ENCODE measurements at regions not wholly inside any gene's neighbourhood (a gene's known extent, or its start where the extent isn't known, plus 50 kb on each side); places are given as distances from the start of the nearest gene placed in this dataset.

DNA sequence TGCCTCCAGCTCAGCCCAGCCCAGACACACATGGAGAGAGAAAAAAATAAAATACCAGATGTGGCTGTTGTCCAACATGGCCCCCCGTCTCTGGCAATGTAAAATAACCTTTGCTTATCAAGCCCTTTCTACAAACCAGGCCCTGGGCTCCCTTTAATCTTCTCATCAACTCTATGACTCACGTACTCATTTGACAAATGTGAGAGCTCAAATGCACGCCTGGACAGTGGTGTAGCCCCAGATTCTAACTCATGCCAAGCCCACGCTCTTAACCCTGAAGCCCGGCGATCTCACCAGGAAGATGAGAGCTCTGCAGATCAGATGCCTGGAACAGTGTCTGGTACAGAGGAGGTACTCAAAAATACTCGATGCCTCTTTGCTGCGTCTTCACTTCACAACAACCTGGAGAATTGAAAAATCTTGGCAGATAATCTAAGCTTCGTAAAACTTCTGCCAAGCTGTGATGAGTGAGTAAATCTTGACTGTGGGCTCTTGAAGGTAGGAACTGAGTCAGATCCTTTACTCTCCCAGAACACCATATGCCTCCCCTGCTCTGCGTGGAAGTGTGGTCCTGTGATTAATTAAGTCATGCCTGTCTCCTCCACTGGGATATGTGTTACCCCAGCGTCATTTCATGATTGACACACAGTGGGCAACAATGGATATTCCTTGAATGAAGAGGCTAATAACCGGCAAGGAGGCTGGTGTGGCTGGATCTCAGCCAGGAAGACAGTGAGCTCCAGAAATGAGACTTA is 102.0 kb upstream of the FSTL4 start:
- no peak overlapping the region for H3K27ac Mint-ChIP-seq
- ATAC-seq (ENCODE audit: low read depth) (no peak), DNase-seq (no peak)
- no peaks in the 10 kb centered on the region for H3K4me1 Mint-ChIP-seq
- no peaks in the 10 kb centered on the region for H3K9me3 Mint-ChIP-seq
- POLR2A ChIA-PET = no interaction called here
- H3K27me3 Mint-ChIP-seq = peaks cover 10% of the 10 kb centered on the region
- no peak overlapping the region for H3K4me3 Mint-ChIP-seq
- H3K36me3 Mint-ChIP-seq = no peaks in the 10 kb centered on the region

DNA sequence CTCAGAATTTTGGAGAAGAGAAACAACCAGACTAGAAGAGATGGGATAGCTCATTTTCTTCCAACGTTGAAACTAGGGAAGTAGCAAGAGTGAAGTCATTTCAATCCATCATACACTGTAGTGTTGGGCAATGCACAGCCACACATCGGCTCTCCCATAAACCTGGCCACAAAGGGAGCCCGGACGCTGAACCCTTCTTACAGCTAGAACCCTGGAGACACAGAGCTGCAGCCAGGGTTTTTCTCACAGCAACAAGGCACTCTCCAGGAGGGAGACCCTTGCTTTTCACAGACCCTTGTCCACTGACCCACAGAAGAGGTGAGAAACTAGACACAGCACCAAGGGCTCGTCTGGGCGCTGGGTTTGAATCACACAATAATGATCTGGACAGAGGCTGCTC is 101.4 kb upstream of the FSTL4 start:
- Mint-ChIP-seq H3K27me3 (peaks cover 10% of the 10 kb centered on the region), H3K9me3 (no peaks in the 10 kb centered on the region), H3K4me3 (no peak overlapping the region), H3K4me1 (no peaks in the 10 kb centered on the region), H3K36me3 (no peaks in the 10 kb centered on the region), H3K27ac (no peak overlapping the region)
- DNase-seq = no peak
- ATAC-seq (ENCODE audit: low read depth) = no peak
- POLR2A ChIA-PET = no interaction called here

- Mint-ChIP-seq H3K9me3 (no peaks in the 10 kb centered on the region), H3K27ac (no peak overlapping the region), H3K4me1 (no peaks in the 10 kb centered on the region), H3K27me3 (peaks cover 8% of the 10 kb centered on the region), H3K4me3 (no peak overlapping the region), H3K36me3 (no peaks in the 10 kb centered on the region)
- POLR2A ChIA-PET = no interaction called here
- ATAC-seq (ENCODE audit: low read depth) (no peak), DNase-seq (no peak)
Measured at GRCh38 chr5:133713209-133713608, 100.9 kb upstream of the FSTL4 start.

- H3K4me3 Mint-ChIP-seq = no peak overlapping the region
- POLR2A ChIA-PET = no interaction called here
- no peaks in the 10 kb centered on the region for H3K4me1 Mint-ChIP-seq
- ATAC-seq (ENCODE audit: low read depth) = no peak
- no peak for DNase-seq
- H3K27ac Mint-ChIP-seq = no peak overlapping the region
- peaks cover 4% of the 10 kb centered on the region for H3K27me3 Mint-ChIP-seq
- H3K9me3 Mint-ChIP-seq = no peaks in the 10 kb centered on the region
- no peaks in the 10 kb centered on the region for H3K36me3 Mint-ChIP-seq
Measured at GRCh38 chr5:133712562-133712961, 100.2 kb upstream of the FSTL4 start.

DNA sequence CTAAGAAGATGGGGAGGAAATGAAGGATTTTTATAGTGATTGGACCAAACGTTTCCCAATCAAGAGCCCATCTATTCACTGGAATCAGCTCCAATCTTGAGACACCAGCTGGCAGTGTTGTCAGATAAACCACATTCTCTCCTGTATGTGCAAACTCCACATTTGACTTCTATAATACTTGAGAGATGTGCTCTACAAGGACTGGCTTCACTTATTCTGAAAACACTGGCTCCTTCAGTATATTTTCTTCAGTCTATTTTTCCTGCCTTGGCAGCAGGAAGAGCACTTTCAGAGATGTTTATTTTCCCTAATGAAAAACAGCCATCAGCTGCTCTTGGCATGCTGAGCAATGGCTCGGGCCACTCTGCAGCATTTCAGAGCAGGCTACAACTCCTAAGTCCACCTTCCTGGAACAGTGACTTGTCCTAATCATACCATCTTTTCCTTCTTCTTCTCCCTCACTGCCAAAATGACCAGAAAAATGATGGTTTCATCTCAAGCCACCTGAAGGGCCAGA is 96.9 kb upstream of the FSTL4 start:
- POLR2A ChIA-PET = no interaction called here
- ATAC-seq (ENCODE audit: low read depth) = no peak
- no peaks in the 10 kb centered on the region for H3K36me3 Mint-ChIP-seq

DNA sequence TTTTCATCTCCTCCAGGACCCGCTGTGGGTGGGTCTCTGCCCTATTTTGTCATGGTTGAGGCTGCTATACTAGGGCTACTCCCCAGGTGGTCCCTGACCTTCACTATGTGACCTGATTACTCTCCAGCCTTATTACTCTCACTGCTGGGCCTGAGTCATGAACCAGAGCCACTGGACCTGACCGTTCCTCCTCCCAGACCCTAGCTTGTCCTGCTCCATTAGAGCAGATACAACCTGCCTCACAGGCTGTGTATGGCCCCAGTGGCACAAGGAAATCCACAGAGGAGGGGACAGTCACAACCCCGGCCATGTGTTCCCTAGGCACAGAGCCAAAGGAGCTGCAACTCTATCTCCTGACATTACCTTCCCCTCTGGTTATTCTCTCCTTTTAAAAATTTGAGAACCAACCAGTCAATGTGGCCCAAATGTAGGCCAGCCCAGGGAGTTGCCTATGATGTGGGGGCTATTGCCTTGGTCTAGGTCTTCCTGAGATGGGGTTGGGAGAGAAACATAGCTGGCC is 96.0 kb upstream of the FSTL4 start:
- DNase-seq (no peak), ATAC-seq (ENCODE audit: low read depth) (no peak)
- POLR2A ChIA-PET = no interaction called here
- Mint-ChIP-seq H3K27me3 (no peaks in the 10 kb centered on the region), H3K27ac (no peak overlapping the region), H3K9me3 (no peaks in the 10 kb centered on the region), H3K36me3 (no peaks in the 10 kb centered on the region), H3K4me1 (no peaks in the 10 kb centered on the region), H3K4me3 (no peak overlapping the region)

More for the DNA sequence above, 96.9 kb upstream of the FSTL4 start:
- H3K27me3 Mint-ChIP-seq = peaks cover 2% of the 10 kb centered on the region
- no peak for DNase-seq
- no peaks in the 10 kb centered on the region for H3K4me1 Mint-ChIP-seq
- no peak overlapping the region for H3K27ac Mint-ChIP-seq
- no peak overlapping the region for H3K4me3 Mint-ChIP-seq
- no peaks in the 10 kb centered on the region for H3K9me3 Mint-ChIP-seq

DNA sequence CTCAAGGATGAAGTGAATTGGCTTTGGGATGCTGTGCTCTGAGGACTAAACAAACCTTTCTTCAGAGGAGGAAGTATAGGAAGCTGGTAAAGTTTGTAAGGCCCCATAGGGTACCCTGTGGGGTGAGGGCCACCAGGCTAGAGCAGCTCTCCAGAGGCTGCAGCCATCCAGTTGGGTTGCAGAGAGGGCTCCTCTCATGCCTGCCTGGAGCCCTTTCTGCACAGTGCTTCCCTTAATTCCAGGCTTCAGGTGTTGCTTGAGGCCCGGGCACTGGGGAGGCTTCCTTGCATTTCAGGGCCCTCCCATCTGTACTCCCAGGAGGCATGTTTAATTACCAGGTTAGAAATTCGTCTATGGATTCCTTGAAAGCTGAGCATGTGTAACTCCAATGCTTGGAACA is 95.3 kb upstream of the FSTL4 start:
- no peak overlapping the region for H3K4me3 Mint-ChIP-seq
- no peaks in the 10 kb centered on the region for H3K9me3 Mint-ChIP-seq
- no peaks in the 10 kb centered on the region for H3K27me3 Mint-ChIP-seq
- no peaks in the 10 kb centered on the region for H3K36me3 Mint-ChIP-seq
- ATAC-seq (ENCODE audit: low read depth) (no peak), DNase-seq (no peak)
- H3K27ac Mint-ChIP-seq = no peak overlapping the region
- H3K4me1 Mint-ChIP-seq = no peaks in the 10 kb centered on the region
- POLR2A ChIA-PET = no interaction called here

DNA sequence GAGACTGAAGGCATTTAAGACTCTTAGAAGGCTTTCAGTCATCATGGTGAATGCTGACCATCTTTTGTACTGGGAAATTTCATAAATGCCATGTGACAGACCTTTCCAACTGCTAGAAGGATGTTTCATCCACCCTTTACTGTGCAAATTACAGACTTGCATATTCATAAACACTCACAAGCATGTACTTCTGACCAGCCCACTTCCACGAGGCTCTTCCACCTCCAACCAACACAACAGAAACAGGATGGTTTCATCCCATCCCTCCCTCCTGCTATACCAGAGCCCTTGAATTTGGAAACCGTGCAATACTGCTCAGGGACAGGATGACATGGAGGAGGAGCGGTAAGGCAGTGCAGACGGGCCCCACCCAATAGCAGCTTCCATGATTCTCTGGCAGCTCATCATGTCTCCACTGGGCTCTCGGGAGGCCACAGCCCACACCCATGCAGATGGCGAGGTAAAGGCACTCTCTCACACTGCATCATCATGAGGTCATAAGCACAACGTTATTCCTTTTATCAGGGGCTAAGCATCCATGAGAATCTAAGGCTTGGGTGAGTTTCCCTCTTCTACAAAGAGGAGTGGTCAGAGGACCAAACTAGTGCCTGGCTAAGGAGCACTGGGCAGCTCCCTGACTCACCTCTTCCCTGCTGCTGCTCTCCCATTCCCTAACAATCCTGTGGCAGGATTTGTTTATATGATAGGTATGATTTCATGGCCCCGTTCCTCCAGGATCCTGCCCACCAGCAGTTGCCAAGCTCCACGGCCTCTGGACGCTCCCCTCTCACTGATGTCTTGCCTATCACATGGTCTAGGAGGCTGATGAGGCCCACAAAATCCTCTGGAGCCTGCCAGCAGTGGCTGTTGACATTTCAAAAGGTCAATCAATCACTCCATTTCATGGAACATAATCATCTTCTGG is 94.4 kb upstream of the FSTL4 start:
- no peak overlapping the region for H3K27ac Mint-ChIP-seq
- no peaks in the 10 kb centered on the region for H3K4me1 Mint-ChIP-seq
- H3K27me3 Mint-ChIP-seq = no peaks in the 10 kb centered on the region
- ATAC-seq (ENCODE audit: low read depth) (no peak), DNase-seq (no peak)
- no peaks in the 10 kb centered on the region for H3K9me3 Mint-ChIP-seq
- POLR2A ChIA-PET = no interaction called here
- H3K4me3 Mint-ChIP-seq = no peak overlapping the region
- no peaks in the 10 kb centered on the region for H3K36me3 Mint-ChIP-seq

GRCh38 chr5:133705331-133705730 is 93.0 kb upstream of the FSTL4 start:
- Mint-ChIP-seq H3K27ac (no peak overlapping the region), H3K4me3 (no peak overlapping the region), H3K27me3 (no peaks in the 10 kb centered on the region), H3K36me3 (no peaks in the 10 kb centered on the region), H3K4me1 (no peaks in the 10 kb centered on the region), H3K9me3 (peaks cover under 1% of the 10 kb centered on the region)
- ATAC-seq (ENCODE audit: low read depth) = no peak
- POLR2A ChIA-PET = no interaction called here
- no peak for DNase-seq

DNA sequence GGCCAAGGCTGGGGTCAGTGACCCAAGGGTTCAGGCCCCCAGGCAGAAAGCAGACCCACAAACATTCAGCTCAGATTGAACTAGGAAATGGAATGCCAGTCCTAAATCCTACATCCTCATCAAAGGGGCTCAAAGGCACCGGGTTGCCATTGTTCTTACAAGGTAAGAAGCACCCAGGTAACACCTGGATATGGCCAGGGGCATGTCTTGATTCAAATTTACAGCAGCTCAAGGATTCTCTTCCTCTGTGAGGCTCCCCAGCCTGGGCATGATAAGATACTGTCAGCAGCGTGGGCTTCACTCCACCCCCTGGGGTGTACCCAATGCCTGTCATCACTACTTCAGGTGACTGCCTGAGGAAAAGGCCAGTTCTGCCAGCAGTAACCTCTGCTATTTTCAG is 92.1 kb upstream of the FSTL4 start:
- no peak for DNase-seq
- POLR2A ChIA-PET = no interaction called here
- H3K36me3 Mint-ChIP-seq = no peaks in the 10 kb centered on the region

GRCh38 chr5:133703935-133704334 is 91.6 kb upstream of the FSTL4 start:
- no peak overlapping the region for H3K4me3 Mint-ChIP-seq
- POLR2A ChIA-PET = no interaction called here

More for the DNA sequence above, 92.1 kb upstream of the FSTL4 start:
- H3K4me3 Mint-ChIP-seq = no peak overlapping the region
- no peaks in the 10 kb centered on the region for H3K27me3 Mint-ChIP-seq
- ATAC-seq (ENCODE audit: low read depth) = no peak
- H3K27ac Mint-ChIP-seq = no peak overlapping the region
- no peaks in the 10 kb centered on the region for H3K4me1 Mint-ChIP-seq
- peaks cover 2% of the 10 kb centered on the region for H3K9me3 Mint-ChIP-seq

GRCh38 chr5:133702791-133703770 is 90.7 kb upstream of the FSTL4 start:
- Mint-ChIP-seq H3K4me3 (no peak overlapping the region), H3K36me3 (no peaks in the 10 kb centered on the region), H3K27me3 (no peaks in the 10 kb centered on the region), H3K9me3 (peaks cover 2% of the 10 kb centered on the region), H3K4me1 (peaks cover under 1% of the 10 kb centered on the region), H3K27ac (no peak overlapping the region)
- no peak for DNase-seq
- POLR2A ChIA-PET = no interaction called here
- ATAC-seq (ENCODE audit: low read depth) = no peak

More at GRCh38 chr5:133703935-133704334, 91.6 kb upstream of the FSTL4 start:
- Mint-ChIP-seq H3K4me1 (no peaks in the 10 kb centered on the region), H3K27ac (no peak overlapping the region), H3K36me3 (no peaks in the 10 kb centered on the region), H3K27me3 (no peaks in the 10 kb centered on the region), H3K9me3 (peaks cover 2% of the 10 kb centered on the region)
- no peak for ATAC-seq (ENCODE audit: low read depth)
- DNase-seq = no peak

DNA sequence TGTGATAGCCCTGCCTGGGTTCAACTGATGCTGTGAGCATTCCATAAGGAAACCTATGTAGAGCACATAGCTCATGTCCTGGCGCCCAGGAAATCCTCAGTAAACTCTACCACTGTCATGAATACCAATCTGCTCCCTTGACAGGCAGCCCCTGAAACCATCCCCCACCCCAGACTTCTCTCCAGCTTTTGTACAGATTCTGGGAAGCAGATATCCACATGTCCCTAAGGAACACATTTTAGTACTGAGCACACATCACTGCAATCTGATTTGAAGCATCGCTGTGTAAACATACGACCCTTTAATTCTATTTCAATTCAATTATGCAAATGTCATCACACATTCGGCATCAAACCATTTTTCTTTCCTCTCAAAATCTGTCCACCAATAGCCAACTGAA is 89.5 kb upstream of the FSTL4 start:
- peaks cover 2% of the 10 kb centered on the region for H3K4me1 Mint-ChIP-seq
- POLR2A ChIA-PET = no interaction called here
- no peaks in the 10 kb centered on the region for H3K36me3 Mint-ChIP-seq
- ATAC-seq (ENCODE audit: low read depth) = no peak
- H3K9me3 Mint-ChIP-seq = peaks cover 2% of the 10 kb centered on the region
- no peak for DNase-seq
- no peaks in the 10 kb centered on the region for H3K27me3 Mint-ChIP-seq
- no peak overlapping the region for H3K27ac Mint-ChIP-seq
- no peak overlapping the region for H3K4me3 Mint-ChIP-seq

Data from activated naive CD8-positive, alpha-beta T cell treated with anti-CD3 and anti-CD28 coated beads, Interleukin-2, amount 10 ng/mL, durations not matched to agents 7 days and 5 days (primary cell).